ENCODE measurements at regions not wholly inside any gene's neighbourhood (a gene's known extent, or its start where the extent isn't known, plus 50 kb on each side); places are given as distances from the start of the nearest gene placed in this dataset.

GRCh38 chr2:129167456-129167855, 812.0 kb upstream of the RAB6C start:
- Histone ChIP-seq H3K27me3 (ENCODE audit: low read length) (no peaks in the 10 kb centered on the region), H2AFZ (ENCODE audit: low read length) (no peak overlapping the region), H3K4me1 (ENCODE audit: low read length) (no peaks in the 10 kb centered on the region), H3K4me2 (ENCODE audit: low read depth, low read length, poor library complexity, severe bottlenecking) (no peak overlapping the region), H3K79me2 (ENCODE audit: low read length) (no peaks in the 10 kb centered on the region), H3K36me3 (ENCODE audit: insufficient read depth, low read length) (no peaks in the 10 kb centered on the region), H4K20me1 (ENCODE audit: insufficient read depth, low read depth, low read length) (no peaks in the 10 kb centered on the region), H3K9me3 (ENCODE audit: low read length) (no peaks in the 10 kb centered on the region), H3K9me2 (replicated peaks; ENCODE audit: insufficient read depth, low read length) (no peaks in the 10 kb centered on the region), H3K4me3 (ENCODE audit: low read length) (no peak overlapping the region), H3K27ac (ENCODE audit: low read length) (no peak overlapping the region), H3K9ac (ENCODE audit: low read length) (no peak overlapping the region)
- no peak for DNase-seq

GRCh38 chr2:129170570-129170969, 808.9 kb upstream of the RAB6C start:
- H3K4me3 ChIP-seq (ENCODE audit: low read length), result no peak overlapping the region
- no peak overlapping the region for H3K4me2 ChIP-seq (ENCODE audit: low read depth, low read length, poor library complexity, severe bottlenecking)
- no peaks in the 10 kb centered on the region for H3K9me3 ChIP-seq (ENCODE audit: low read length)
- no peaks in the 10 kb centered on the region for H4K20me1 ChIP-seq (ENCODE audit: insufficient read depth, low read depth, low read length)
- H3K9ac ChIP-seq (ENCODE audit: low read length), result no peak overlapping the region
- no peaks in the 10 kb centered on the region for H3K9me2 ChIP-seq (replicated peaks; ENCODE audit: insufficient read depth, low read length)
- H3K79me2 ChIP-seq (ENCODE audit: low read length), result no peaks in the 10 kb centered on the region
- no peaks in the 10 kb centered on the region for H3K36me3 ChIP-seq (ENCODE audit: insufficient read depth, low read length)
- no peak for DNase-seq
- no peak overlapping the region for H2AFZ ChIP-seq (ENCODE audit: low read length)
- no peaks in the 10 kb centered on the region for H3K27me3 ChIP-seq (ENCODE audit: low read length)
- H3K27ac ChIP-seq (ENCODE audit: low read length), result no peak overlapping the region
- H3K4me1 ChIP-seq (ENCODE audit: low read length), result no peaks in the 10 kb centered on the region

GRCh38 chr2:129174143-129174542, 805.3 kb upstream of the RAB6C start:
- Histone ChIP-seq H3K4me3 (ENCODE audit: low read length) (no peak overlapping the region), H4K20me1 (ENCODE audit: insufficient read depth, low read depth, low read length) (no peaks in the 10 kb centered on the region), H3K4me2 (ENCODE audit: low read depth, low read length, poor library complexity, severe bottlenecking) (no peak overlapping the region)

GRCh38 chr2:129175051-129175450, 804.4 kb upstream of the RAB6C start:
- no peak overlapping the region for H3K4me3 ChIP-seq (ENCODE audit: low read length)
- no peak for DNase-seq

More at GRCh38 chr2:129174143-129174542, 805.3 kb upstream of the RAB6C start:
- Histone ChIP-seq H3K9ac (ENCODE audit: low read length) (no peak overlapping the region), H3K36me3 (ENCODE audit: insufficient read depth, low read length) (no peaks in the 10 kb centered on the region), H3K4me1 (ENCODE audit: low read length) (no peaks in the 10 kb centered on the region), H3K9me3 (ENCODE audit: low read length) (no peaks in the 10 kb centered on the region), H2AFZ (ENCODE audit: low read length) (no peak overlapping the region), H3K27ac (ENCODE audit: low read length) (no peak overlapping the region), H3K79me2 (ENCODE audit: low read length) (no peaks in the 10 kb centered on the region), H3K27me3 (ENCODE audit: low read length) (no peaks in the 10 kb centered on the region), H3K9me2 (replicated peaks; ENCODE audit: insufficient read depth, low read length) (no peaks in the 10 kb centered on the region)
- DNase-seq, result no peak

GRCh38 chr2:129176375-129176774, 803.1 kb upstream of the RAB6C start:
- H4K20me1 ChIP-seq (ENCODE audit: insufficient read depth, low read depth, low read length), result no peaks in the 10 kb centered on the region
- no peak overlapping the region for H2AFZ ChIP-seq (ENCODE audit: low read length)
- H3K79me2 ChIP-seq (ENCODE audit: low read length), result no peaks in the 10 kb centered on the region
- no peak overlapping the region for H3K4me2 ChIP-seq (ENCODE audit: low read depth, low read length, poor library complexity, severe bottlenecking)
- no peaks in the 10 kb centered on the region for H3K9me2 ChIP-seq (replicated peaks; ENCODE audit: insufficient read depth, low read length)
- no peak for DNase-seq
- H3K27me3 ChIP-seq (ENCODE audit: low read length), result no peaks in the 10 kb centered on the region
- H3K27ac ChIP-seq (ENCODE audit: low read length), result no peak overlapping the region
- H3K4me1 ChIP-seq (ENCODE audit: low read length), result no peaks in the 10 kb centered on the region
- H3K9me3 ChIP-seq (ENCODE audit: low read length), result no peaks in the 10 kb centered on the region
- H3K9ac ChIP-seq (ENCODE audit: low read length), result no peak overlapping the region
- no peaks in the 10 kb centered on the region for H3K36me3 ChIP-seq (ENCODE audit: insufficient read depth, low read length)
- H3K4me3 ChIP-seq (ENCODE audit: low read length), result no peak overlapping the region

More at GRCh38 chr2:129175051-129175450, 804.4 kb upstream of the RAB6C start:
- Histone ChIP-seq H3K79me2 (ENCODE audit: low read length) (no peaks in the 10 kb centered on the region), H3K4me1 (ENCODE audit: low read length) (no peaks in the 10 kb centered on the region), H4K20me1 (ENCODE audit: insufficient read depth, low read depth, low read length) (no peaks in the 10 kb centered on the region), H3K9ac (ENCODE audit: low read length) (no peak overlapping the region), H3K27me3 (ENCODE audit: low read length) (no peaks in the 10 kb centered on the region), H3K9me3 (ENCODE audit: low read length) (no peaks in the 10 kb centered on the region), H3K4me2 (ENCODE audit: low read depth, low read length, poor library complexity, severe bottlenecking) (no peak overlapping the region), H3K36me3 (ENCODE audit: insufficient read depth, low read length) (no peaks in the 10 kb centered on the region), H3K27ac (ENCODE audit: low read length) (no peak overlapping the region), H2AFZ (ENCODE audit: low read length) (no peak overlapping the region), H3K9me2 (replicated peaks; ENCODE audit: insufficient read depth, low read length) (no peaks in the 10 kb centered on the region)

GRCh38 chr2:129178356-129178755, 801.1 kb upstream of the RAB6C start:
- no peak overlapping the region for H3K4me3 ChIP-seq (ENCODE audit: low read length)
- H4K20me1 ChIP-seq (ENCODE audit: insufficient read depth, low read depth, low read length), result no peaks in the 10 kb centered on the region
- DNase-seq, result no peak
- H3K36me3 ChIP-seq (ENCODE audit: insufficient read depth, low read length), result no peaks in the 10 kb centered on the region
- H3K27me3 ChIP-seq (ENCODE audit: low read length), result no peaks in the 10 kb centered on the region
- no peak overlapping the region for H3K27ac ChIP-seq (ENCODE audit: low read length)
- no peaks in the 10 kb centered on the region for H3K4me1 ChIP-seq (ENCODE audit: low read length)
- H3K79me2 ChIP-seq (ENCODE audit: low read length), result no peaks in the 10 kb centered on the region
- H2AFZ ChIP-seq (ENCODE audit: low read length), result no peak overlapping the region
- no peak overlapping the region for H3K9ac ChIP-seq (ENCODE audit: low read length)
- H3K4me2 ChIP-seq (ENCODE audit: low read depth, low read length, poor library complexity, severe bottlenecking), result no peak overlapping the region
- H3K9me3 ChIP-seq (ENCODE audit: low read length), result no peaks in the 10 kb centered on the region
- H3K9me2 ChIP-seq (replicated peaks; ENCODE audit: insufficient read depth, low read length), result no peaks in the 10 kb centered on the region

GRCh38 chr2:129179199-129179598, 800.3 kb upstream of the RAB6C start:
- Histone ChIP-seq H3K4me2 (ENCODE audit: low read depth, low read length, poor library complexity, severe bottlenecking) (no peak overlapping the region), H3K27ac (ENCODE audit: low read length) (no peak overlapping the region), H2AFZ (ENCODE audit: low read length) (no peak overlapping the region), H4K20me1 (ENCODE audit: insufficient read depth, low read depth, low read length) (no peaks in the 10 kb centered on the region), H3K36me3 (ENCODE audit: insufficient read depth, low read length) (no peaks in the 10 kb centered on the region), H3K9ac (ENCODE audit: low read length) (no peak overlapping the region), H3K9me3 (ENCODE audit: low read length) (no peaks in the 10 kb centered on the region), H3K79me2 (ENCODE audit: low read length) (no peaks in the 10 kb centered on the region), H3K9me2 (replicated peaks; ENCODE audit: insufficient read depth, low read length) (no peaks in the 10 kb centered on the region), H3K4me1 (ENCODE audit: low read length) (no peaks in the 10 kb centered on the region), H3K4me3 (ENCODE audit: low read length) (no peak overlapping the region), H3K27me3 (ENCODE audit: low read length) (no peaks in the 10 kb centered on the region)
- DNase-seq, result no peak

GRCh38 chr2:129180124-129180716, 799.2 kb upstream of the RAB6C start:
- no peaks in the 10 kb centered on the region for H3K27me3 ChIP-seq (ENCODE audit: low read length)
- no peaks in the 10 kb centered on the region for H3K79me2 ChIP-seq (ENCODE audit: low read length)
- no peak overlapping the region for H3K27ac ChIP-seq (ENCODE audit: low read length)
- no peak overlapping the region for H3K9ac ChIP-seq (ENCODE audit: low read length)
- H3K4me3 ChIP-seq (ENCODE audit: low read length), result no peak overlapping the region
- no peaks in the 10 kb centered on the region for H4K20me1 ChIP-seq (ENCODE audit: insufficient read depth, low read depth, low read length)
- no peak overlapping the region for H3K4me2 ChIP-seq (ENCODE audit: low read depth, low read length, poor library complexity, severe bottlenecking)
- no peaks in the 10 kb centered on the region for H3K9me3 ChIP-seq (ENCODE audit: low read length)
- H3K36me3 ChIP-seq (ENCODE audit: insufficient read depth, low read length), result no peaks in the 10 kb centered on the region
- no peak for DNase-seq
- H3K9me2 ChIP-seq (replicated peaks; ENCODE audit: insufficient read depth, low read length), result no peaks in the 10 kb centered on the region
- no peak overlapping the region for H2AFZ ChIP-seq (ENCODE audit: low read length)
- no peaks in the 10 kb centered on the region for H3K4me1 ChIP-seq (ENCODE audit: low read length)

- Histone ChIP-seq H3K4me3 (ENCODE audit: low read length) (no peak overlapping the region), H2AFZ (ENCODE audit: low read length) (no peak overlapping the region), H3K9me3 (ENCODE audit: low read length) (no peaks in the 10 kb centered on the region), H3K79me2 (ENCODE audit: low read length) (no peaks in the 10 kb centered on the region), H3K4me1 (ENCODE audit: low read length) (no peaks in the 10 kb centered on the region), H3K9me2 (replicated peaks; ENCODE audit: insufficient read depth, low read length) (no peaks in the 10 kb centered on the region), H3K36me3 (ENCODE audit: insufficient read depth, low read length) (no peaks in the 10 kb centered on the region), H3K9ac (ENCODE audit: low read length) (no peak overlapping the region), H3K27ac (ENCODE audit: low read length) (no peak overlapping the region), H3K4me2 (ENCODE audit: low read depth, low read length, poor library complexity, severe bottlenecking) (no peak overlapping the region), H3K27me3 (ENCODE audit: low read length) (no peaks in the 10 kb centered on the region), H4K20me1 (ENCODE audit: insufficient read depth, low read depth, low read length) (no peaks in the 10 kb centered on the region)
- DNase-seq, result no peak
These were observed 798.0 kb upstream of the RAB6C start for GRCh38 chr2:129181433-129181832.
